SK-N-SH treated with all-trans-retinoic acid at 6 μM for 48 hours (cell line): ENCODE measurements at regions not wholly inside any gene's neighbourhood (a gene's known extent, or its start where the extent isn't known, plus 50 kb on each side); places are given as distances from the start of the nearest gene placed in this dataset.

Experiments used
- ATAC-seq: fragments of 200-7000 bp; cut with Tn5 transposase; 3 replicates; pipeline ENCODE4 v1.9.1; 2020; ENCODE audit warnings: mild to moderate bottlenecking, moderate library complexity
- ARNTL ChIP-seq: fragments of 450-650 bp; formaldehyde crosslinking; IDR thresholded peaks from 2 replicates; pipeline ENCODE4 v1.5.0; 2020; ENCODE audit warnings: low read depth, mild to moderate bottlenecking, moderate library complexity, borderline replicate concordance
- BACH2 ChIP-seq: fragments of 250-450 bp; sonication (Bioruptor Pico); IDR thresholded peaks from 2 replicates; pipeline ENCODE4 v1.9.0; 2021; ENCODE audit warnings: mild to moderate bottlenecking, borderline replicate concordance
- CREB5 ChIP-seq: fragments of 250-450 bp; sonication (Bioruptor Pico); IDR thresholded peaks from 2 replicates; pipeline ENCODE4 v1.5.1; 2020; ENCODE audit warnings: low read depth, mild to moderate bottlenecking, moderate library complexity
- CSDC2 ChIP-seq: fragments of 250-450 bp; sonication (Bioruptor Pico); IDR thresholded peaks from 2 replicates; pipeline ENCODE4 v1.5.0; 2020; ENCODE audit warnings: mild to moderate bottlenecking, moderate library complexity
- CSRNP3 ChIP-seq: fragments of 250-450 bp; sonication (Bioruptor Pico); IDR thresholded peaks from 2 replicates; pipeline ENCODE4 v1.5.1; 2021; ENCODE audit warnings: mild to moderate bottlenecking, moderate library complexity
- ESRRG ChIP-seq: fragments of 250-450 bp; sonication (Bioruptor Pico); IDR thresholded peaks from 2 replicates; pipeline ENCODE4 v1.6.1; 2021; ENCODE audit warnings: mild to moderate bottlenecking
- GLIS3 ChIP-seq: fragments of 250-450 bp; sonication (Bioruptor Pico); IDR thresholded peaks from 2 replicates; pipeline ENCODE4 v1.5.0; 2020; ENCODE audit warnings: mild to moderate bottlenecking, moderate library complexity
- ISL1 ChIP-seq: fragments of 250-450 bp; sonication (Bioruptor Pico); IDR thresholded peaks from 2 replicates; pipeline ENCODE4 v2.1.2; 2022; ENCODE audit warnings: mild to moderate bottlenecking, moderate library complexity
- OSR1 ChIP-seq: fragments of 250-450 bp; sonication (Bioruptor Pico); IDR thresholded peaks from 2 replicates; pipeline ENCODE4 v1.8.0; 2022; ENCODE audit warnings: moderate library complexity, mild to moderate bottlenecking, inconsistent platforms
- POU6F1 ChIP-seq: fragments of 250-450 bp; sonication (Bioruptor Pico); IDR thresholded peaks from 2 replicates; pipeline ENCODE4 v1.8.0; 2021; ENCODE audit warnings: low read depth, mild to moderate bottlenecking, moderate library complexity, borderline replicate concordance
- PPARA ChIP-seq: fragments of 250-450 bp; sonication (Bioruptor Pico); IDR thresholded peaks from 2 replicates; pipeline ENCODE4 v1.5.0; 2020; ENCODE audit warnings: mild to moderate bottlenecking, borderline replicate concordance
- SNAI2 ChIP-seq: fragments of 250-450 bp; sonication (Bioruptor Pico); IDR thresholded peaks from 2 replicates; pipeline ENCODE4 v1.5.0; 2020; ENCODE audit warnings: mild to moderate bottlenecking, moderate library complexity
- TCF4 ChIP-seq: fragments of 250-450 bp; sonication (Bioruptor Pico); IDR thresholded peaks from 2 replicates; pipeline ENCODE4 v1.8.0; 2021; ENCODE audit warnings: mild to moderate bottlenecking, moderate library complexity, borderline replicate concordance
- ZC3H10 ChIP-seq: fragments of 250-450 bp; sonication (Bioruptor Pico); IDR thresholded peaks from 2 replicates; pipeline ENCODE4 v1.5.1; 2021; ENCODE audit warnings: mild to moderate bottlenecking, moderate library complexity
- ZFP3 ChIP-seq: fragments of 250-450 bp; sonication (Bioruptor Pico); IDR thresholded peaks from 2 replicates; pipeline ENCODE4 v1.5.0; 2020; ENCODE audit warnings: mild to moderate bottlenecking, moderate library complexity
- ZFP30 ChIP-seq: fragments of 450-650 bp; formaldehyde crosslinking; IDR thresholded peaks from 2 replicates; pipeline ENCODE4 v1.5.0; 2022; ENCODE audit warnings: mild to moderate bottlenecking, moderate library complexity
- ZNF70 ChIP-seq: fragments of 450-650 bp; formaldehyde crosslinking; IDR thresholded peaks from 2 replicates; pipeline ENCODE4 v1.5.0; 2020; ENCODE audit warnings: mild to moderate bottlenecking, moderate library complexity
- ZNF8 ChIP-seq: fragments of 450-650 bp; formaldehyde crosslinking; IDR thresholded peaks from 2 replicates; pipeline ENCODE4 v1.5.0; 2020; ENCODE audit warnings: mild to moderate bottlenecking, moderate library complexity

GRCh38 chr12:125417446-125417845 lies 352.2 kb downstream of the AACS start (continued):
- TF ChIP-seq POU6F1 (CRISPR knock-in tag), result no peak
- no peak for TF ChIP-seq BACH2 (CRISPR knock-in tag)
- TF ChIP-seq TCF4, result no peak
- TF ChIP-seq ZFP30, result no peak
- TF ChIP-seq ZFP3, result no peak
- no peak for TF ChIP-seq OSR1 (CRISPR knock-in tag)
- no peak for TF ChIP-seq ZC3H10 (CRISPR knock-in tag)

GRCh38 chr12:125418902-125419564 lies 353.8 kb downstream of the AACS start:
- TF ChIP-seq ZC3H10 (CRISPR knock-in tag) (no peak), POU6F1 (CRISPR knock-in tag) (no peak), CSRNP3 (no peak), ZNF70 (CRISPR knock-in tag) (no peak), SNAI2 (CRISPR knock-in tag) (no peak), CSDC2 (CRISPR knock-in tag) (no peak), ARNTL (CRISPR knock-in tag) (no peak), ZNF8 (no peak), ZFP3 (no peak), TCF4 (no peak), ZFP30 (no peak)
- no peak for ATAC-seq

GRCh38 chr12:125424909-125425308 lies 359.7 kb downstream of the AACS start:
- ATAC-seq, result no peak
- TF ChIP-seq CREB5 (CRISPR knock-in tag), result no peak

GRCh38 chr12:125431516-125431915 lies 366.3 kb downstream of the AACS start:
- TF ChIP-seq POU6F1 (CRISPR knock-in tag) (no peak), TCF4 (no peak), ZFP3 (no peak), CSRNP3 (no peak), ZNF70 (CRISPR knock-in tag) (no peak), PPARA (CRISPR knock-in tag) (no peak), CSDC2 (CRISPR knock-in tag) (no peak), GLIS3 (no peak), ISL1 (no peak), BACH2 (CRISPR knock-in tag) (no peak), SNAI2 (CRISPR knock-in tag) (no peak), ESRRG (CRISPR knock-in tag) (no peak), ZNF8 (no peak)
- ATAC-seq, result no peak
